HCT116 (cell line): ENCODE measurements at regions not wholly inside any gene's neighbourhood (a gene's known extent, or its start where the extent isn't known, plus 50 kb on each side); places are given as distances from the start of the nearest gene placed in this dataset.

Source experiments
- CTCF ChIP-seq, 3 experiments: fragments of 200-600 bp in 1 of 3; sonication (generic) in 1 of 3; IDR thresholded peaks in 2 of 3; conservative IDR thresholded peaks in 1 of 3; 2 replicates each; pipeline ENCODE4 v1.5.1; 2012 to 2017; ENCODE audit warnings: low read depth in 2 of 3, low read length in 2 of 3, antibody characterized with exemption in 1 of 3, borderline replicate concordance in 1 of 3, control low read depth in 1 of 3, mild to moderate bottlenecking in 1 of 3, mixed read lengths in 1 of 3, mixed run types in 1 of 3, moderate library complexity in 1 of 3; ENCODE audit not compliant: insufficient read depth in 1 of 3
- EZH2 ChIP-seq: fragments of 200-600 bp; sonication (generic); IDR thresholded peaks from 2 replicates; pipeline ENCODE4 v1.6.1; 2017; ENCODE audit warnings: antibody characterized with exemption, mixed run types
- EZH2phosphoT487 ChIP-seq: fragments of 200-600 bp; IDR thresholded peaks from 2 replicates; pipeline ENCODE4 v1.6.1; 2018; ENCODE audit warnings: antibody characterized with exemption, borderline replicate concordance
- ZFX ChIP-seq: fragments of 450-650 bp; IDR thresholded peaks from 2 replicates; pipeline ENCODE4 v1.6.1; 2017

- TF ChIP-seq CTCF (IDR thresholded peaks at IDR 0.05 in 2 of 3, conservative IDR thresholded peaks at IDR 0.05 in 1 of 3; ENCODE audit: borderline replicate concordance in 1 of 3, insufficient read depth in 1 of 3, low read depth in 2 of 3, low read length in 2 of 3) (0 out of 6 replicates have a peak, but pooled peaks of 1 of the 3 experiments have one; percentile 7), EZH2phosphoT487 (no peak), ZFX (no peak), EZH2 (no peak)
These were observed 571.3 kb downstream of the GLRX3 start for GRCh38 chr10:130707389-130707979.
